22Rv1 (cell line): ENCODE measurements at regions not wholly inside any gene's neighbourhood (a gene's known extent, or its start where the extent isn't known, plus 50 kb on each side); places are given as distances from the start of the nearest gene placed in this dataset.

Experiments used
- ZFX ChIP-seq: fragments of 450-650 bp; IDR thresholded peaks from 2 replicates; pipeline ENCODE4 v1.6.1; 2017; ENCODE audit warnings: antibody characterized with exemption, borderline replicate concordance
- TF ChIP-seq, protein P1 (sequence below): fragments of 450-650 bp; IDR thresholded peaks from 2 replicates; pipeline ENCODE4 v1.5.1; 2017; ENCODE audit warnings: mild to moderate bottlenecking

GRCh38 chr15:39445931-39446330, 134.9 kb upstream of the THBS1 start:
- TF ChIP-seq, protein P1, sequence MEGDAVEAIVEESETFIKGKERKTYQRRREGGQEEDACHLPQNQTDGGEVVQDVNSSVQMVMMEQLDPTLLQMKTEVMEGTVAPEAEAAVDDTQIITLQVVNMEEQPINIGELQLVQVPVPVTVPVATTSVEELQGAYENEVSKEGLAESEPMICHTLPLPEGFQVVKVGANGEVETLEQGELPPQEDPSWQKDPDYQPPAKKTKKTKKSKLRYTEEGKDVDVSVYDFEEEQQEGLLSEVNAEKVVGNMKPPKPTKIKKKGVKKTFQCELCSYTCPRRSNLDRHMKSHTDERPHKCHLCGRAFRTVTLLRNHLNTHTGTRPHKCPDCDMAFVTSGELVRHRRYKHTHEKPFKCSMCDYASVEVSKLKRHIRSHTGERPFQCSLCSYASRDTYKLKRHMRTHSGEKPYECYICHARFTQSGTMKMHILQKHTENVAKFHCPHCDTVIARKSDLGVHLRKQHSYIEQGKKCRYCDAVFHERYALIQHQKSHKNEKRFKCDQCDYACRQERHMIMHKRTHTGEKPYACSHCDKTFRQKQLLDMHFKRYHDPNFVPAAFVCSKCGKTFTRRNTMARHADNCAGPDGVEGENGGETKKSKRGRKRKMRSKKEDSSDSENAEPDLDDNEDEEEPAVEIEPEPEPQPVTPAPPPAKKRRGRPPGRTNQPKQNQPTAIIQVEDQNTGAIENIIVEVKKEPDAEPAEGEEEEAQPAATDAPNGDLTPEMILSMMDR: no peak
- no peak for TF ChIP-seq ZFX
